ENCODE measurements at regions not wholly inside any gene's neighbourhood (a gene's known extent, or its start where the extent isn't known, plus 50 kb on each side); places are given as distances from the start of the nearest gene placed in this dataset.

- no peak overlapping the region for H3K4me3 ChIP-seq (ENCODE audit: low read depth, low read length)
- no peak for TF ChIP-seq CTCF (IDR thresholded peaks at IDR 0.05; ENCODE audit: borderline replicate concordance, insufficient read depth, low read depth, low read length)
Measured at GRCh38 chr11:112610996-112611750, 350.0 kb upstream of the NCAM1 start.

GRCh38 chr11:112611771-112612170, 349.4 kb upstream of the NCAM1 start:
- H3K4me3 ChIP-seq (ENCODE audit: low read depth, low read length) = no peak overlapping the region
- no peak for TF ChIP-seq CTCF (IDR thresholded peaks at IDR 0.05; ENCODE audit: borderline replicate concordance, insufficient read depth, low read depth, low read length)

GRCh38 chr11:112612250-112612849, 348.9 kb upstream of the NCAM1 start:
- TF ChIP-seq CTCF (IDR thresholded peaks at IDR 0.05; ENCODE audit: borderline replicate concordance, insufficient read depth, low read depth, low read length) = no peak

GRCh38 chr11:112613051-112613972, 347.9 kb upstream of the NCAM1 start:
- H3K4me3 ChIP-seq (ENCODE audit: low read depth, low read length) = no peak overlapping the region

More at GRCh38 chr11:112612250-112612849, 348.9 kb upstream of the NCAM1 start:
- no peak overlapping the region for H3K4me3 ChIP-seq (ENCODE audit: low read depth, low read length)

GRCh38 chr11:112614605-112615004, 346.6 kb upstream of the NCAM1 start:
- TF ChIP-seq CTCF (IDR thresholded peaks at IDR 0.05; ENCODE audit: borderline replicate concordance, insufficient read depth, low read depth, low read length) = no peak
- no peak overlapping the region for H3K4me3 ChIP-seq (ENCODE audit: low read depth, low read length)

More at GRCh38 chr11:112613051-112613972, 347.9 kb upstream of the NCAM1 start:
- no peak for TF ChIP-seq CTCF (IDR thresholded peaks at IDR 0.05; ENCODE audit: borderline replicate concordance, insufficient read depth, low read depth, low read length)

GRCh38 chr11:112615238-112615637, 346.0 kb upstream of the NCAM1 start:
- H3K4me3 ChIP-seq (ENCODE audit: low read depth, low read length) = no peak overlapping the region
- TF ChIP-seq CTCF (IDR thresholded peaks at IDR 0.05; ENCODE audit: borderline replicate concordance, insufficient read depth, low read depth, low read length) = no peak
